Trophoblast cell (in vitro differentiated cells and primary cell): ENCODE measurements at regions not wholly inside any gene's neighbourhood (a gene's known extent, or its start where the extent isn't known, plus 50 kb on each side); places are given as distances from the start of the nearest gene placed in this dataset.

Experiments
- DNase-seq, 2 donors: peaks; one replicate each; pipeline ENCODE4 v3.0.0-alpha.2; 2016
- H2AFZ ChIP-seq: 2 replicates; pipeline ENCODE4 v1.6.1; 2013; ENCODE audit warnings: low read length, moderate library complexity, mild to moderate bottlenecking; ENCODE audit not compliant: insufficient read depth, poor library complexity
- H2AK5ac ChIP-seq: 2 replicates; pipeline ENCODE4 v1.6.1; 2013; ENCODE audit warnings: mild to moderate bottlenecking, low read length
- H2BK120ac ChIP-seq: 2 replicates; pipeline ENCODE4 v1.6.1; 2013; ENCODE audit warnings: low read length, mild to moderate bottlenecking, moderate library complexity; ENCODE audit not compliant: insufficient read depth, poor library complexity
- H2BK12ac ChIP-seq: 2 replicates; pipeline ENCODE4 v1.6.1; 2013; ENCODE audit warnings: mild to moderate bottlenecking, low read length, moderate library complexity
- H2BK5ac ChIP-seq: 2 replicates; pipeline ENCODE4 v1.6.1; 2013; ENCODE audit warnings: low read length, low read depth, moderate library complexity, mild to moderate bottlenecking; ENCODE audit not compliant: poor library complexity
- H3K14ac ChIP-seq: 2 replicates; pipeline ENCODE4 v1.6.1; 2013; ENCODE audit warnings: mild to moderate bottlenecking, low read length
- H3K18ac ChIP-seq: 2 replicates; pipeline ENCODE4 v1.6.1; 2013; ENCODE audit warnings: mild to moderate bottlenecking, low read length
- H3K23ac ChIP-seq: 2 replicates; pipeline ENCODE4 v1.6.1; 2013; ENCODE audit warnings: low read length
- H3K27ac ChIP-seq: 2 replicates; pipeline ENCODE4 v1.5.1; 2013; ENCODE audit warnings: low read depth, mild to moderate bottlenecking, inconsistent platforms, low read length, moderate library complexity
- H3K27me3 ChIP-seq: 2 replicates; pipeline ENCODE4 v1.6.1; 2013; ENCODE audit warnings: inconsistent platforms, mild to moderate bottlenecking, low read length, moderate library complexity; ENCODE audit not compliant: insufficient read depth
- H3K36me3 ChIP-seq, 2 experiments: 1 replicate in 1 of 2; 2 replicates in 1 of 2; pipeline ENCODE4 v1.6.1; 2013; ENCODE audit warnings: low read length in 2 of 2, mild to moderate bottlenecking in 2 of 2, moderate library complexity in 1 of 2; ENCODE audit not compliant: insufficient read depth in 2 of 2, control insufficient read depth in 1 of 2
- H3K4ac ChIP-seq: 2 replicates; pipeline ENCODE4 v1.6.1; 2013; ENCODE audit warnings: low read depth, mild to moderate bottlenecking, low read length, moderate library complexity
- H3K4me1 ChIP-seq, 2 experiments: 1 replicate in 1 of 2; 2 replicates in 1 of 2; pipeline ENCODE4 v1.6.1; 2013; ENCODE audit warnings: low read length in 2 of 2, mild to moderate bottlenecking in 2 of 2, moderate library complexity in 1 of 2; ENCODE audit not compliant: insufficient read depth in 2 of 2, control insufficient read depth in 1 of 2
- H3K4me2 ChIP-seq: 2 replicates; pipeline ENCODE4 v1.6.1; 2013; ENCODE audit warnings: inconsistent platforms, mild to moderate bottlenecking, low read length, moderate library complexity
- H3K4me3 ChIP-seq: 2 replicates; pipeline ENCODE4 v1.5.1; 2013; ENCODE audit warnings: mild to moderate bottlenecking, low read depth, low read length, inconsistent platforms
- H3K79me1 ChIP-seq: one replicate; pipeline ENCODE4 v1.6.1; 2013; ENCODE audit warnings: low read length
- H3K79me2 ChIP-seq: 2 replicates; pipeline ENCODE4 v1.6.1; 2013; ENCODE audit warnings: low read length, mild to moderate bottlenecking; ENCODE audit not compliant: control insufficient read depth, insufficient read depth, poor library complexity
- H3K9ac ChIP-seq: 2 replicates; pipeline ENCODE4 v1.6.1; 2013; ENCODE audit warnings: mild to moderate bottlenecking, low read length
- H3K9me3 ChIP-seq: 2 replicates; pipeline ENCODE4 v1.6.1; 2013; ENCODE audit warnings: low read depth, mild to moderate bottlenecking, control low read depth, inconsistent platforms, low read length; ENCODE audit not compliant: insufficient read depth
- H4K12ac ChIP-seq: 2 replicates; pipeline ENCODE4 v1.6.1; 2013; ENCODE audit warnings: low read depth, mild to moderate bottlenecking, low read length, moderate library complexity
- H4K8ac ChIP-seq: 2 replicates; pipeline ENCODE4 v1.6.1; 2013; ENCODE audit warnings: low read depth, mild to moderate bottlenecking, low read length, moderate library complexity
- H4K91ac ChIP-seq: one replicate; pipeline ENCODE4 v1.6.1; 2013; ENCODE audit warnings: low read depth, mild to moderate bottlenecking, low read length, moderate library complexity
- WGBS: extraction: QIAGEN DNeasy Blood & Tissue Kit; methylation state at CpG from one replicate; pipeline ENCODE4 v1.1.7; 2013; ENCODE audit warnings: missing lambda C conversion rate; ENCODE audit not compliant: insufficient read length, insufficient coverage; ENCODE audit errors: extremely low coverage; 5-methylcytosine and 5-hydroxymethylcytosine counted together

DNA sequence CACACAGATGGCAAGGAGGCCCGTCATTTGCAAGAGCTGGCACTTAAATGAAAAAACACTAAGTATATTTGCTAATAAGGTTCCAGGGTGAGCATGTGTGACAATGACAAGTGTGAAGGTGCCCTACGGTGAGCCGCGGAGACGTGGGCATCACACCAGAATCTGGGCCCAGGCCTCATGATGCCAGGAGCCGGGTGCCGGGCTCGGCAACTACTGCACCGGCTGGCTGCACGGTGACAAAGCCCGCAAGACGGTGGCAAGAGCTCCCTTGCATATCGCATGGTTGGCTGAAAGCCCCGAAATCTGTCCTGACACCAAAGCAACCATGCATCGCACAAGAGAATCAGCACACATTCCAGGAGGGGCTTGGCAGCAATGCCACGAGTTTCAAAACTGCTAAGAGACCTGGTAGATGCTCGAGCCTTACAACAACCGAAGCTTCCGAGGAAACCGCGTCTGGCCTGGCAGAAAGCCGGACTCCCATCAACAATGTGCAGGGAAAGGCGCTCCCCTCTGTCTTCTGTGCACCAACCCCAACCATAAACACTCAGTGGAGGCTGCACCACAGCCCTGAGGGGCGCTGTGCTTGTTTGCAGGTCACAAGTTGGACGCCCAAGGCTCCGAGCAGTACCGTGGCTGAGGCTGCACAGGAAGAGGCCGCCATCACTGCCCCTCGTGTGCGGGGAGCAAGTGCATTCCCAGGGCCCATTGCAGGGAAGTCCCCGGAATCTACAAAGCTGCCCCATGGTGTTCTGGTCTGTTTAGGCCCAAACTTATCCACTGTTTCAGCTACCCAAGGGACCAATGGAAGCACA, 339.7 kb downstream of the CTTN start:
- no peak overlapping the region for H4K91ac ChIP-seq
- H3K4me3 ChIP-seq, result no peak overlapping the region
- H3K4me2 ChIP-seq, result no peak overlapping the region
- no peak overlapping the region for H4K8ac ChIP-seq
- H3K18ac ChIP-seq, result no peak overlapping the region
- no peak overlapping the region for H2BK12ac ChIP-seq
- no peak overlapping the region for H3K23ac ChIP-seq
- H3K79me2 ChIP-seq, result no peaks in the 10 kb centered on the region
- H2AFZ ChIP-seq, result no peak overlapping the region
- H2AK5ac ChIP-seq, result no peak overlapping the region
- H3K27ac ChIP-seq, result no peak overlapping the region
- H3K36me3 ChIP-seq, result no peaks in the 10 kb centered on the region
- no peak overlapping the region for H3K14ac ChIP-seq
- no peaks in the 10 kb centered on the region for H3K27me3 ChIP-seq
- no peak for DNase-seq
- H2BK120ac ChIP-seq, result no peak overlapping the region
- peaks cover 3% of the 10 kb centered on the region for H3K9me3 ChIP-seq
- H3K9ac ChIP-seq, result no peak overlapping the region
- H3K79me1 ChIP-seq, result no peaks in the 10 kb centered on the region
- no peak overlapping the region for H2BK5ac ChIP-seq
- WGBS, result no CpG with 5 or more reads among the region's 31 CpGs
- no peak overlapping the region for H3K4ac ChIP-seq
- peaks cover 7 to 10% of the 10 kb centered on the region in 2 experiments for H3K4me1 ChIP-seq
- no peak overlapping the region for H4K12ac ChIP-seq

DNA sequence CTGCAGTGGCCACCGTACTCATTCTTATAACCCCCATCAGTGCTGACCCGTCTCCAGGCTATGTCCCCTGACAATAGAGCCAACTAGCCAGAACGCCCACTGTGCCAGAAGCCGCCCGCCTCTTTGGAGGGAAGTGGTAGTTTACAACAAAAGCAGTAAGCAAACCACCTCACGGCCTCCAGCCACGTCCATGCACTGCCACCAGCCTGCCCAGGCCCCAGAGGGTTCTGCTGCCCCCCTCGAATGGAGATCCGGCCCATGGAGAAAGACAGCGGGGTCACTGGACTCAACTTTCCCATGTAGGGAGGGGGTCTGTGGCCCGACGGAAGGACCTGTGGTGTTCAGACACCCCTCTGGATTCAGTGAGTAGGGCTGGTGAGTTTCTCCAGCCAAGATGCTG, 340.3 kb downstream of the CTTN start:
- H3K79me1 ChIP-seq, result no peaks in the 10 kb centered on the region
- H3K27me3 ChIP-seq, result no peaks in the 10 kb centered on the region
- peaks cover 3% of the 10 kb centered on the region for H3K9me3 ChIP-seq
- H3K9ac ChIP-seq, result no peak overlapping the region
- no peak overlapping the region for H4K12ac ChIP-seq
- no peak overlapping the region for H4K8ac ChIP-seq
- no peak overlapping the region for H2BK12ac ChIP-seq
- H3K14ac ChIP-seq, result no peak overlapping the region
- no peak overlapping the region for H3K18ac ChIP-seq
- H2BK5ac ChIP-seq, result no peak overlapping the region
- no peak overlapping the region for H3K4me2 ChIP-seq
- no peak overlapping the region for H3K23ac ChIP-seq
- H3K36me3 ChIP-seq, result no peaks in the 10 kb centered on the region
- no peak overlapping the region for H3K27ac ChIP-seq
- no peak overlapping the region for H4K91ac ChIP-seq
- H2BK120ac ChIP-seq, result no peak overlapping the region
- H3K4me3 ChIP-seq, result no peak overlapping the region
- no peak overlapping the region for H3K4ac ChIP-seq
- no CpG with 5 or more reads among the region's 12 CpGs for WGBS
- no peaks in the 10 kb centered on the region for H3K79me2 ChIP-seq
- H2AK5ac ChIP-seq, result no peak overlapping the region
- DNase-seq, result no peak
- H2AFZ ChIP-seq, result no peak overlapping the region
- peaks cover 7 to 11% of the 10 kb centered on the region in 2 experiments for H3K4me1 ChIP-seq

DNA sequence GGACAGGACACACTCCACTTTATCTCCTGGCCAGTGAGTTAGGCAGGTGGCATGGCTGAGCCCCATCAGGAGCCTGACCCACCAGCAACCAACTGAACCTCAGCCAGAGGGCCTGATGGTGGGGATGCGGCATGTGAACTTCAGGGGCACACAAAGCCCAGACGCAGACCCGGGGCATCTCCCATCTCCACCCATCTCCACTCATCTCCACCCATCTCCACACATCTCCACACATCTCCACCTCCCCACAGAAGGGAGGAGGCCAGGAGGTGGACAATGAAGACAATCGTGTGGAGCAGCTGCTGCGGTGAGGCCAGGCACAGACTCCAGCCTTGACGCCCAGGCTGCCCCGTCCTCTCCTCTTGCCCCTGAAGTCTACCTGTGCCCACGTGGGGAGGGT, 340.8 kb downstream of the CTTN start:
- no peak overlapping the region for H4K91ac ChIP-seq
- H3K27ac ChIP-seq, result no peak overlapping the region
- H2BK120ac ChIP-seq, result no peak overlapping the region
- no peak for DNase-seq
- H4K8ac ChIP-seq, result no peak overlapping the region
- H2AFZ ChIP-seq, result no peak overlapping the region
- H3K14ac ChIP-seq, result no peak overlapping the region
- no peak overlapping the region for H3K4me3 ChIP-seq
- no CpG with 5 or more reads among the region's 8 CpGs for WGBS
- no peak overlapping the region for H2BK5ac ChIP-seq
- no peak overlapping the region for H3K9ac ChIP-seq
- peaks cover 3% of the 10 kb centered on the region for H3K9me3 ChIP-seq
- no peaks in the 10 kb centered on the region for H3K79me1 ChIP-seq
- H3K23ac ChIP-seq, result no peak overlapping the region
- H2BK12ac ChIP-seq, result no peak overlapping the region
- H3K18ac ChIP-seq, result no peak overlapping the region
- no peak overlapping the region for H3K4ac ChIP-seq
- peaks cover 7 to 11% of the 10 kb centered on the region in 2 experiments for H3K4me1 ChIP-seq
- no peak overlapping the region for H4K12ac ChIP-seq
- no peaks in the 10 kb centered on the region for H3K79me2 ChIP-seq
- no peaks in the 10 kb centered on the region for H3K27me3 ChIP-seq
- no peak overlapping the region for H2AK5ac ChIP-seq
- no peaks in the 10 kb centered on the region for H3K36me3 ChIP-seq
- no peak overlapping the region for H3K4me2 ChIP-seq

DNA sequence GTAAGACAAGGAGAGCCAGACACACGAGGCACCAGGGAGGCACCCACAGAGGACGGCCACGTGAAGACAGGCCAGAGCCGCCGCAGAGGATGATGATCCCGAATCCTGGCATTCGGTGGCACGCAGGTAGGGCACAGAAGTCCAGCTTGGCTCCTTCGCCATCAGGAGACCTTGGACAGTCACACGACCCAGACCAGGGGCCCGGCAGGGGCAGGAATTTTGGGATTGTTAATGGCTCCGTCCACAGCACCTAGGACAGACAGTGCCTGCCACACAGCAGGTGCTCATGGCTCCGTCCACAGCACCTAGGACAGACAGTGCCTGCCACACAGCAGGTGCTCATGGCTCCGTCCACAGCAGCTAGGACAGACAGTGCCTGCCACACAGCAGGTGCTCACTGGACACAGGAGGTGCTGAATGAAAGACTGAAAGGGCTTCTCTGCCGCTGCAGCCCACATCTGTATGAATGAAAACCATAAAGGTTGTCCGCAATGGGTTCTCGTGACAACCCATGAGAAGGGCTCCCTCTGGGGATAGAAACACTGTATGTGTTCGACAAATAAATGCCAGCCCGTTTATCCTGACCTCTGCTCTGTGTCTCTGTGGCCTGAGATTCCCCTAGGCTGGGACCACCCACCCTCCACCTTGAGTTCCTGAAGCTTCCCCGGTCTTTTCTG, 341.6 kb downstream of the CTTN start:
- no peak overlapping the region for H2BK120ac ChIP-seq
- H2AFZ ChIP-seq, result no peak overlapping the region
- H3K23ac ChIP-seq, result no peak overlapping the region
- H4K12ac ChIP-seq, result no peak overlapping the region
- peaks cover 7 to 11% of the 10 kb centered on the region in 2 experiments for H3K4me1 ChIP-seq
- no CpG with 5 or more reads among the region's 20 CpGs for WGBS
- H2BK12ac ChIP-seq, result no peak overlapping the region
- H3K27me3 ChIP-seq, result no peaks in the 10 kb centered on the region
- H4K91ac ChIP-seq, result no peak overlapping the region
- no peaks in the 10 kb centered on the region for H3K36me3 ChIP-seq
- no peak overlapping the region for H2AK5ac ChIP-seq
- no peak overlapping the region for H4K8ac ChIP-seq
- DNase-seq, result no peak
- no peak overlapping the region for H2BK5ac ChIP-seq
- H3K9me3 ChIP-seq, result peaks cover 2% of the 10 kb centered on the region
- H3K4me3 ChIP-seq, result no peak overlapping the region
- H3K14ac ChIP-seq, result no peak overlapping the region
- H3K4ac ChIP-seq, result no peak overlapping the region
- H3K4me2 ChIP-seq, result no peak overlapping the region
- H3K79me1 ChIP-seq, result no peaks in the 10 kb centered on the region
- H3K27ac ChIP-seq, result no peak overlapping the region
- H3K79me2 ChIP-seq, result no peaks in the 10 kb centered on the region
- H3K9ac ChIP-seq, result no peak overlapping the region
- no peak overlapping the region for H3K18ac ChIP-seq
